ENCODE measurements at regions not wholly inside any gene's neighbourhood (a gene's known extent, or its start where the extent isn't known, plus 50 kb on each side); places are given as distances from the start of the nearest gene placed in this dataset.

DNA sequence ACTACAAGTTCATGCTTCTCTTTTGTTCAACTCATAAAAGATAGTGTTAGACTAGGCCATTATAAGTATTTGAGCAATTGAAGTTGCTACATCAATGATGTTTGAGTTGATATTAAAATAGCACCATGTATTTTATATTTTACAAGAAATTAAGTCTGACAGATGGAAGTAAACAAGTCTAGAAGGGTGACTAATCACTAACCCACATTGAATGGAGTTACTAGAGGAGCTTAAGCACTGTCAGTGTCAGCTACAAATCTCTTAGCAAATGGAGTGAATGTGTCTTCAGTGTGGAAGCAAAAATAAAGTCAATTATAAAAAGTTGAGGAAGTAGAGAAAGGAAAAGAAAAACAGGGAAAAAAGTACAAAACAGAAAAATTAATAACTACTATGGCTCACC, 592.5 kb downstream of the PCDH18 start:
- H3K4me1 ChIP-seq = no peaks in the 10 kb centered on the region
- no peaks in the 10 kb centered on the region for H3K27me3 ChIP-seq
- no peak overlapping the region for H3K27ac ChIP-seq
- H3K36me3 ChIP-seq = no peaks in the 10 kb centered on the region
- no peaks in the 10 kb centered on the region for H3K9me3 ChIP-seq
- no peak for TF ChIP-seq POLR2A (IDR thresholded peaks at IDR 0.05)
- TF ChIP-seq, protein P1, sequence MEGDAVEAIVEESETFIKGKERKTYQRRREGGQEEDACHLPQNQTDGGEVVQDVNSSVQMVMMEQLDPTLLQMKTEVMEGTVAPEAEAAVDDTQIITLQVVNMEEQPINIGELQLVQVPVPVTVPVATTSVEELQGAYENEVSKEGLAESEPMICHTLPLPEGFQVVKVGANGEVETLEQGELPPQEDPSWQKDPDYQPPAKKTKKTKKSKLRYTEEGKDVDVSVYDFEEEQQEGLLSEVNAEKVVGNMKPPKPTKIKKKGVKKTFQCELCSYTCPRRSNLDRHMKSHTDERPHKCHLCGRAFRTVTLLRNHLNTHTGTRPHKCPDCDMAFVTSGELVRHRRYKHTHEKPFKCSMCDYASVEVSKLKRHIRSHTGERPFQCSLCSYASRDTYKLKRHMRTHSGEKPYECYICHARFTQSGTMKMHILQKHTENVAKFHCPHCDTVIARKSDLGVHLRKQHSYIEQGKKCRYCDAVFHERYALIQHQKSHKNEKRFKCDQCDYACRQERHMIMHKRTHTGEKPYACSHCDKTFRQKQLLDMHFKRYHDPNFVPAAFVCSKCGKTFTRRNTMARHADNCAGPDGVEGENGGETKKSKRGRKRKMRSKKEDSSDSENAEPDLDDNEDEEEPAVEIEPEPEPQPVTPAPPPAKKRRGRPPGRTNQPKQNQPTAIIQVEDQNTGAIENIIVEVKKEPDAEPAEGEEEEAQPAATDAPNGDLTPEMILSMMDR (IDR thresholded peaks at IDR 0.05) = no peak
- intact Hi-C loops (cut with DNase I; ENCODE audit: low total_unique reads) = no loop called here
- DNase-seq = no peak
- H3K4me3 ChIP-seq = no peak overlapping the region

DNA sequence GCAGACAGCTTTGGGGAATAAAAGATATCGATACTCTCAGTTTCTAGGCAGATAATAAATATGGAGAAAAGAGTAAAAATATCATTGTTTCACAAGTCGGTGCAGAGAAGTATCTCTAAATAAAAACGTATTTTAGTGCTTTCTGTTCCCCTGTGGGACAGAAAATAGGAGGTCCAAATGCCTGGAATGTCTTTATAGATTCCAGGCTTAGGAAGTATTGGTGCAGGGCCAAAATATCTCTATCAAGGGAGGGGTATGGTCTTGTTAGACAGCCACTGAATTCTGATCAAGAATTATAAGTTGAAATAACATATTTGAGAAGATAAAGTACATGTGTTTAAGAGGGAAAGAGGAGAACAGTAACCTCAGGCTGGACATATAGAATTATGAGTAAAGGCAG, 596.4 kb downstream of the PCDH18 start:
- no peaks in the 10 kb centered on the region for H3K27me3 ChIP-seq
- no peak for TF ChIP-seq POLR2A (IDR thresholded peaks at IDR 0.05)
- TF ChIP-seq, protein P1 (IDR thresholded peaks at IDR 0.05) = no peak
- no peak overlapping the region for H3K27ac ChIP-seq
- no peaks in the 10 kb centered on the region for H3K4me1 ChIP-seq
- no peaks in the 10 kb centered on the region for H3K36me3 ChIP-seq
- no peak for DNase-seq
- no peaks in the 10 kb centered on the region for H3K9me3 ChIP-seq
- intact Hi-C loops (cut with DNase I; ENCODE audit: low total_unique reads) = no loop called here
- no peak overlapping the region for H3K4me3 ChIP-seq

DNA sequence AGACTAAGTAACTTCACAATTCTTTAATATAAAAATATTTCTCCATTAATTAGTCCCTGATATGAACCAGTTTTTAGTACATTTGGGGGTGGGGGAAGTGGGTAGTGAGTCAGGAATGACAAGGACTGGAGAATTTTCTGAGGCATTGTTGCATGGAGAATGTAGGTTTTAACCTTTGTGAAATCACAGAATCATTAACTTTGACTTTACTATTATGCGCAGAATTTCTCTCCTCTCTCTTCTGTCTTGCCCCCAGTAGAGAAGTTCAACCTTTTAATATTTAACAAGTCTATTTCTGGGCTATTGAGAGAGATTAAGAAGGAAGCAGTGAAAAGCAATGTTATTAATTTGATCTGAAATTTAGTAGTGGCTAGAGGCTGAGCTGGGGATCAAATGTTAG, 597.0 kb downstream of the PCDH18 start:
- TF ChIP-seq, protein P1 (IDR thresholded peaks at IDR 0.05) = no peak
- TF ChIP-seq POLR2A (IDR thresholded peaks at IDR 0.05) = no peak
- H3K9me3 ChIP-seq = no peaks in the 10 kb centered on the region
- DNase-seq = no peak
- intact Hi-C loops (cut with DNase I; ENCODE audit: low total_unique reads) = no loop called here
- H3K4me3 ChIP-seq = no peak overlapping the region
- H3K4me1 ChIP-seq = no peaks in the 10 kb centered on the region
- H3K27me3 ChIP-seq = no peaks in the 10 kb centered on the region
- H3K36me3 ChIP-seq = no peaks in the 10 kb centered on the region
- H3K27ac ChIP-seq = no peak overlapping the region

DNA sequence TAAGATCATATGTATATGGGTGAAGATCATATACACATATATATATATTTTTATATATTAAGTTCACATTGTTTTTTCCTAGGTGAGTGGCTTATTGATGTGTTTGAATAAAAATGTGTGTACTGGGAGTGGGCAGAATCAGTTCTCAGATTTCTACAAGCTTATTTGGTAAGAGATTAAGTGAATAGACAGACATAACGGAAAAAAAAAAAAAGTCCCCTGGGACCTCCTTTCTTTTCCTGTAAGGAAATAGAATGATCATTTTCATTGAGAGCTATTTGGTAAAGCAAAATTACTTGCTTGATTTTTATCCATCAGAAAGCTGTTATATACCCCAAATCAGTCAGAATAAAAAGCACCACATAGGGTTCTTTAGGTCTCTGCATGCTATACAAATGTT, 597.7 kb downstream of the PCDH18 start:
- no peaks in the 10 kb centered on the region for H3K36me3 ChIP-seq
- H3K4me3 ChIP-seq = no peak overlapping the region
- no peaks in the 10 kb centered on the region for H3K27me3 ChIP-seq
- no peaks in the 10 kb centered on the region for H3K9me3 ChIP-seq
- intact Hi-C loops (cut with DNase I; ENCODE audit: low total_unique reads) = no loop called here
- TF ChIP-seq, protein P1 (IDR thresholded peaks at IDR 0.05) = no peak
- TF ChIP-seq POLR2A (IDR thresholded peaks at IDR 0.05) = no peak
- H3K4me1 ChIP-seq = no peaks in the 10 kb centered on the region
- no peak for DNase-seq
- H3K27ac ChIP-seq = no peak overlapping the region

DNA sequence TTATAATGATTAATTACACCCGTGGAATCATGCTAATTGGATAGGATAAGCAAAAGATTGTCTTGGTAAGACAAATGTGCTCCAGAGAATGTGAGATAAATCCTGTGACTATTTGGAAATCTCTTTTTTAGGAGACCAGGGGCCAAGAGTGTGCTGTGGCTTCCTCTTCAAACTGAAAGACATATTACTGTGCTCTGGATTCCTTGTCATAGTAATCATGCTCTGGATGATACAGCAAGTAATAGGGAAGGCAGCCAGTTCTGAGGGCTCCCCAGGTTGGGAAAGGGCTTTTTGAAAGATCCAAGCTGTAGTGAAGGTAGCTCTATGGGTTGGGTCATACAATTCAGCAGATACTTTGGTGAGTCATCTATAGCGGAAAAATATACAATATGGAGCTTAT, 600.5 kb downstream of the PCDH18 start:
- Histone ChIP-seq H3K9me3 (no peaks in the 10 kb centered on the region), H3K4me1 (no peaks in the 10 kb centered on the region), H3K4me3 (no peak overlapping the region), H3K27me3 (no peaks in the 10 kb centered on the region), H3K27ac (no peak overlapping the region), H3K36me3 (no peaks in the 10 kb centered on the region)
- TF ChIP-seq, protein P1 (IDR thresholded peaks at IDR 0.05) = no peak
- TF ChIP-seq POLR2A (IDR thresholded peaks at IDR 0.05) = no peak
- intact Hi-C loops (cut with DNase I; ENCODE audit: low total_unique reads) = no loop called here
- DNase-seq = no peak
